GM12878 (cell line): ENCODE measurements at regions not wholly inside any gene's neighbourhood (a gene's known extent, or its start where the extent isn't known, plus 50 kb on each side); places are given as distances from the start of the nearest gene placed in this dataset.

Experiments used
- ATAC-seq: fragments of 200-7000 bp; cut with Tn5 transposase; 3 replicates; pipeline ENCODE4 v1.9.1; 2020; ENCODE audit warnings: mild to moderate bottlenecking, moderate library complexity
- BruUV-seq: library from RNA; stranded (reverse); fragments of 400-500 nt; replicated peaks from 2 replicates; lab custom pipeline; 2021; lab: Mats Ljungman, UMichigan
- CTCF ChIA-PET: fragments of 300-600 bp; sonication (Branson Sonifier 250); formaldehyde crosslinking; extraction: SDS; loops from one replicate; lab custom pipeline; 2021; ENCODE audit warnings: inconsistent platforms; lab: Yijun Ruan, JAX
- POLR2A ChIA-PET: fragments of 350-600 bp; formaldehyde crosslinking; extraction: SDS; loops from one replicate; lab custom pipeline; 2021; ENCODE audit warnings: inconsistent platforms; lab: Charles Lee
- RAD21 ChIA-PET: fragments of 300-600 bp; sonication (Branson Sonifier 250); formaldehyde crosslinking; loops from one replicate; lab custom pipeline; 2023; ENCODE audit warnings: antibody characterized with exemption; ENCODE audit not compliant: unreplicated experiment; lab: Charles Lee
- SMC1A ChIA-PET: fragments of 300-600 bp; sonication (Branson Sonifier 250); formaldehyde crosslinking; loops from one replicate; lab custom pipeline; 2023; ENCODE audit not compliant: unreplicated experiment, uncharacterized antibody; lab: Charles Lee
- DNase-seq: peaks from one replicate; pipeline ENCODE4 v3.0.0-alpha.2; 2011; ENCODE audit warnings: low read depth, low spot score
- FAIRE-seq: peaks from 3 replicates; lab custom pipeline; 2011; peaks lifted over from hg19 to GRCh38; lab: Jason Lieb, UNC
- H2AFZ ChIP-seq: 2 replicates; pipeline ENCODE4 v1.6.0; 2011; ENCODE audit warnings: low read depth, low read length, control low read depth; ENCODE audit not compliant: control insufficient read depth
- H3K27ac ChIP-seq: 2 replicates; pipeline ENCODE4 v1.5.1; 2011; ENCODE audit warnings: control low read depth; ENCODE audit not compliant: control insufficient read depth, insufficient read depth
- H3K27me3 ChIP-seq, 2 experiments: replicated peaks in 1 of 2; 2 replicates each; pipeline versions ENCODE4 v1.6.0 to v1.6.1; 2011; ENCODE audit warnings: low read length in 1 of 2; ENCODE audit not compliant: control insufficient read depth in 2 of 2, insufficient read depth in 2 of 2
- H3K36me3 ChIP-seq, 2 experiments: 2 replicates each; pipeline ENCODE4 v1.5.1; 2011; ENCODE audit warnings: low read length in 1 of 2; ENCODE audit not compliant: control insufficient read depth in 2 of 2, insufficient read depth in 2 of 2
- H3K4me1 ChIP-seq: 2 replicates; pipeline ENCODE4 v1.6.1; 2011; ENCODE audit warnings: mild to moderate bottlenecking, low read length, moderate library complexity, mixed read lengths; ENCODE audit not compliant: control insufficient read depth, insufficient read depth
- H3K4me2 ChIP-seq: 2 replicates; pipeline ENCODE4 v1.6.0; 2011; ENCODE audit warnings: control low read depth; ENCODE audit not compliant: control insufficient read depth, insufficient read depth
- H3K4me3 ChIP-seq: fragments of 200-600 bp; sonication (generic); 2 replicates; pipeline ENCODE4 v1.5.1; 2016
- H3K79me2 ChIP-seq: 2 replicates; pipeline ENCODE4 v1.6.0; 2011; ENCODE audit warnings: low read length; ENCODE audit not compliant: control insufficient read depth, insufficient read depth
- H3K9ac ChIP-seq: 2 replicates; pipeline ENCODE4 v1.8.0; 2011; ENCODE audit warnings: low read length, control low read depth, mixed read lengths; ENCODE audit not compliant: control insufficient read depth, insufficient read depth
- H3K9me3 ChIP-seq: replicated peaks from 3 replicates; pipeline ENCODE4 v1.5.1; 2011; ENCODE audit warnings: mild to moderate bottlenecking, low read length; ENCODE audit not compliant: control insufficient read depth, insufficient read depth
- H4K20me1 ChIP-seq: 2 replicates; pipeline ENCODE4 v1.6.0; 2011; ENCODE audit not compliant: control insufficient read depth, insufficient read depth
- FOXK2 ChIP-seq: fragments of 450-650 bp; IDR thresholded peaks from 2 replicates; pipeline ENCODE4 v1.6.1; 2017; ENCODE audit warnings: mild to moderate bottlenecking, moderate library complexity
- GABPA ChIP-seq: IDR thresholded peaks from 2 replicates; pipeline ENCODE4 v1.6.1; 2014; ENCODE audit warnings: antibody characterized with exemption, low read depth, mild to moderate bottlenecking, inconsistent platforms
- HCFC1 ChIP-seq: fragments of 150-350 bp; IDR thresholded peaks from 2 replicates; pipeline ENCODE4 v1.6.1; 2014; ENCODE audit warnings: low read length
- MTA3 ChIP-seq: IDR thresholded peaks from 2 replicates; pipeline ENCODE4 v1.6.1; 2012; ENCODE audit warnings: low read length, inconsistent platforms, borderline replicate concordance
- MXI1 ChIP-seq: fragments of 150-350 bp; IDR thresholded peaks from 2 replicates; pipeline ENCODE4 v1.6.1; 2011; ENCODE audit warnings: low read depth, mild to moderate bottlenecking, inconsistent platforms, low read length, improper control_type of control experiment
- NRF1 ChIP-seq: conservative IDR thresholded peaks from 2 replicates; pipeline ENCODE4 v1.6.1; 2011; ENCODE audit warnings: mild to moderate bottlenecking, low read depth, low read length, improper control_type of control experiment
- POLR2AphosphoS5 ChIP-seq: IDR thresholded peaks from 2 replicates; pipeline ENCODE4 v1.6.1; 2011; ENCODE audit warnings: mild to moderate bottlenecking, low read length, inconsistent platforms
- RFX5 ChIP-seq: IDR thresholded peaks from 2 replicates; pipeline ENCODE4 v1.6.1; 2011; ENCODE audit warnings: low read depth, low read length, improper control_type of control experiment
- TCF12 ChIP-seq: IDR thresholded peaks from 2 replicates; pipeline ENCODE4 v1.6.1; 2011; ENCODE audit warnings: low read depth, mild to moderate bottlenecking, low read length
- YBX1 ChIP-seq: fragments of 450-650 bp; IDR thresholded peaks from 2 replicates; pipeline ENCODE4 v1.6.1; 2016; ENCODE audit warnings: antibody characterized with exemption
- WGBS: methylation state at CpG from one replicate; pipeline ENCODE4 v1.1.6; 2016; ENCODE audit warnings: low lambda C conversion rate; ENCODE audit not compliant: insufficient replicate concordance, insufficient coverage; ENCODE audit errors: missing lambda C conversion rate; 5-methylcytosine and 5-hydroxymethylcytosine counted together
- in situ Hi-C: fragments of 300-500 bp; cut with MboI; formaldehyde crosslinking; loops from 9 replicates; pipeline ENCODE4 v1.14.3; 2018; ENCODE audit warnings: mixed read lengths
- intact Hi-C: fragments of 100-400 bp; cut with micrococcal nuclease; formaldehyde crosslinking; loops from one replicate; pipeline ENCODE4 v1.14.2; 2022; ENCODE audit not compliant: unreplicated experiment
- TF ChIP-seq, protein P1 (sequence below), 3 experiments: IDR thresholded peaks in 2 of 3; conservative IDR thresholded peaks in 1 of 3; 2 replicates each; pipeline ENCODE4 v1.5.1; 2011; ENCODE audit warnings: low read depth in 3 of 3, low read length in 3 of 3, mild to moderate bottlenecking in 3 of 3, control low read depth in 2 of 3, moderate library complexity in 2 of 3, inconsistent platforms in 1 of 3, mixed read lengths in 1 of 3; ENCODE audit not compliant: control insufficient read depth in 2 of 3, insufficient read depth in 1 of 3; ENCODE audit errors: extremely low read depth in 1 of 3
- TF ChIP-seq, protein P2 (sequence below): fragments of 150-350 bp; IDR thresholded peaks from 2 replicates; pipeline ENCODE4 v1.6.1; 2016; ENCODE audit warnings: low read depth, low read length

DNA sequence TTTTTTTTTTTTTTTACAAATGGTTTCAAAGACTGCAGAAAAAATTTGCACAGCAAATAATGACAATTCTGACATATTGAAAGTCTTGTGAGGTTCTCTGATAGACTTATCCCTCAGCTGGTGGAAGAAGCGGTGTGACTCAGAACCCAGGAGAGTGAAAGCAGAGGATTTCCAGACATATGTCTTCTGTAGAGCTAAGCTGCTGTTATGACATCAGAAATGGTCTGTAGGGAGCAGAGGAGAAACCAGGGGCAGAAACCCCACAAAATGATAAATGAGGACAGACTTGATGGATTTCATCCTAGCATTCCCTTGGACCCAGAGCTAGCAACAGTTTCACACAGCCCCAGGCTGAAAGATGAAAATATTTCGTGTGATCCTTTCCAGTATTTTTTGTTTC, 582.6 kb downstream of the METTL15 start:
- CTCF ChIA-PET: interaction anchor here (0.5 to 1.5 kb wide), 2 partner anchors 9 to 984 kb away, joined by 3 to 4 read pairs; no protein-coding TSS in a partner anchor
- intact Hi-C loops: no loop called here
- Histone ChIP-seq H3K9me3 (no peaks in the 10 kb centered on the region), H3K4me2 (no peak overlapping the region), H3K36me3 (no peaks in the 10 kb centered on the region), H4K20me1 (no peaks in the 10 kb centered on the region), H3K4me3 (no peak overlapping the region), H3K27me3 (no peaks in the 10 kb centered on the region), H3K79me2 (no peaks in the 10 kb centered on the region), H2AFZ (no peak overlapping the region), H3K4me1 (no peaks in the 10 kb centered on the region), H3K27ac (no peak overlapping the region), H3K9ac (no peak overlapping the region)
- in situ Hi-C loops: loop anchor here (25.0 kb wide), 1 partner anchor 647 kb away; no protein-coding TSS in a partner anchor
- TF ChIP-seq TCF12 (no peak), MXI1 (no peak), GABPA (no peak)
- BruUV-seq: no TSS peak
- POLR2A ChIA-PET: no interaction called here
- DNase-seq: no peak
- no peak for FAIRE-seq
- SMC1A ChIA-PET: interaction anchor here (2.0 kb wide), 1 partner anchor 14 kb away, joined by 4 read pairs; no protein-coding TSS in a partner anchor
- RAD21 ChIA-PET: no interaction called here
- 24% methylated on average over 2 of the region's 2 CpGs for WGBS
- no peak for ATAC-seq

DNA sequence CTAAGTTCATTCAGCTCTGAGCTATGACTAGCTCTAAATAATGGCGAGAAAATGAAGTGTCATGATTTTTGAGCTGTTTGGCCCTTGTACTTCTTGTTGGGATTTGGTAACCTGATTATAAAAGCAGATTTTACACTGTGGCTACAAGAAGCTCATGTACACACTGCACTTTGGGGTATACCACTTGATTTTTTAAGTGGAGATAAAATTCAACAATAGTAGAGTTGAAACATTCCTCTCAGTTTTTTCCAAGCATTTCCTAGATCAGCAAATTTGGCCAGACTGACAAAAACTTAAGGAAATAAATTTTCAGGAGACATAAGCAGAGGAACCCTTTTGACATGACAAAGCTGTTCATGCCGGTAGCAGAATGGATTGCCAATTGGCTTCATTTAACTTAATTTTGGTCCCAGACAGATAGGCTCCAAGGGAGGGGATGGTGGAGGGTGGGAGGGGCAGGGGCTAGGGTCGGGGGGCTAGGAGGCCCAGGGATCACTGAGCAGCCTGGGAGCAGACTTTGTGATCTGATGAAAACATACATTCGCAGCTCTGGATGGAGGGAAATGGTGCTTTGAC, 575.9 kb downstream of the METTL15 start:
- H3K4me1 ChIP-seq: no peaks in the 10 kb centered on the region
- no peaks in the 10 kb centered on the region for H3K36me3 ChIP-seq
- no peak overlapping the region for H3K4me2 ChIP-seq
- in situ Hi-C loops (loop anchor here (25.0 kb wide), 1 partner anchor 653 kb away; no protein-coding TSS in a partner anchor), intact Hi-C loops (no loop called here)
- WGBS: 25% methylated on average over 4 of the region's 4 CpGs
- ChIA-PET SMC1A (no interaction called here), POLR2A (no interaction called here), CTCF (interaction anchor here (0.9 kb wide), 1 partner anchor 11 kb away, joined by 3 read pairs; no protein-coding TSS in a partner anchor), RAD21 (no interaction called here)
- H3K27ac ChIP-seq: no peak overlapping the region
- H3K9me3 ChIP-seq: no peaks in the 10 kb centered on the region
- H3K9ac ChIP-seq: no peak overlapping the region
- ATAC-seq: no peak
- no peaks in the 10 kb centered on the region for H3K27me3 ChIP-seq
- DNase-seq: no peak
- BruUV-seq: no TSS peak
- H4K20me1 ChIP-seq: no peaks in the 10 kb centered on the region
- no peak overlapping the region for H3K4me3 ChIP-seq
- FAIRE-seq: no peak
- no peaks in the 10 kb centered on the region for H3K79me2 ChIP-seq
- no peak overlapping the region for H2AFZ ChIP-seq
- TF ChIP-seq, protein P1, sequence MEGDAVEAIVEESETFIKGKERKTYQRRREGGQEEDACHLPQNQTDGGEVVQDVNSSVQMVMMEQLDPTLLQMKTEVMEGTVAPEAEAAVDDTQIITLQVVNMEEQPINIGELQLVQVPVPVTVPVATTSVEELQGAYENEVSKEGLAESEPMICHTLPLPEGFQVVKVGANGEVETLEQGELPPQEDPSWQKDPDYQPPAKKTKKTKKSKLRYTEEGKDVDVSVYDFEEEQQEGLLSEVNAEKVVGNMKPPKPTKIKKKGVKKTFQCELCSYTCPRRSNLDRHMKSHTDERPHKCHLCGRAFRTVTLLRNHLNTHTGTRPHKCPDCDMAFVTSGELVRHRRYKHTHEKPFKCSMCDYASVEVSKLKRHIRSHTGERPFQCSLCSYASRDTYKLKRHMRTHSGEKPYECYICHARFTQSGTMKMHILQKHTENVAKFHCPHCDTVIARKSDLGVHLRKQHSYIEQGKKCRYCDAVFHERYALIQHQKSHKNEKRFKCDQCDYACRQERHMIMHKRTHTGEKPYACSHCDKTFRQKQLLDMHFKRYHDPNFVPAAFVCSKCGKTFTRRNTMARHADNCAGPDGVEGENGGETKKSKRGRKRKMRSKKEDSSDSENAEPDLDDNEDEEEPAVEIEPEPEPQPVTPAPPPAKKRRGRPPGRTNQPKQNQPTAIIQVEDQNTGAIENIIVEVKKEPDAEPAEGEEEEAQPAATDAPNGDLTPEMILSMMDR (IDR thresholded peaks at IDR 0.05 in 2 of 3, conservative IDR thresholded peaks at IDR 0.05 in 1 of 3; ENCODE audit: control insufficient read depth in 2 of 3, extremely low read depth in 1 of 3, insufficient read depth in 1 of 3, low read depth in 3 of 3, low read length in 3 of 3): no peak
- no peak for TF ChIP-seq HCFC1
- TF ChIP-seq RFX5: no peak
- TF ChIP-seq POLR2AphosphoS5: no peak
- no peak for TF ChIP-seq MTA3
- no peak for TF ChIP-seq FOXK2
- TF ChIP-seq, protein P2, sequence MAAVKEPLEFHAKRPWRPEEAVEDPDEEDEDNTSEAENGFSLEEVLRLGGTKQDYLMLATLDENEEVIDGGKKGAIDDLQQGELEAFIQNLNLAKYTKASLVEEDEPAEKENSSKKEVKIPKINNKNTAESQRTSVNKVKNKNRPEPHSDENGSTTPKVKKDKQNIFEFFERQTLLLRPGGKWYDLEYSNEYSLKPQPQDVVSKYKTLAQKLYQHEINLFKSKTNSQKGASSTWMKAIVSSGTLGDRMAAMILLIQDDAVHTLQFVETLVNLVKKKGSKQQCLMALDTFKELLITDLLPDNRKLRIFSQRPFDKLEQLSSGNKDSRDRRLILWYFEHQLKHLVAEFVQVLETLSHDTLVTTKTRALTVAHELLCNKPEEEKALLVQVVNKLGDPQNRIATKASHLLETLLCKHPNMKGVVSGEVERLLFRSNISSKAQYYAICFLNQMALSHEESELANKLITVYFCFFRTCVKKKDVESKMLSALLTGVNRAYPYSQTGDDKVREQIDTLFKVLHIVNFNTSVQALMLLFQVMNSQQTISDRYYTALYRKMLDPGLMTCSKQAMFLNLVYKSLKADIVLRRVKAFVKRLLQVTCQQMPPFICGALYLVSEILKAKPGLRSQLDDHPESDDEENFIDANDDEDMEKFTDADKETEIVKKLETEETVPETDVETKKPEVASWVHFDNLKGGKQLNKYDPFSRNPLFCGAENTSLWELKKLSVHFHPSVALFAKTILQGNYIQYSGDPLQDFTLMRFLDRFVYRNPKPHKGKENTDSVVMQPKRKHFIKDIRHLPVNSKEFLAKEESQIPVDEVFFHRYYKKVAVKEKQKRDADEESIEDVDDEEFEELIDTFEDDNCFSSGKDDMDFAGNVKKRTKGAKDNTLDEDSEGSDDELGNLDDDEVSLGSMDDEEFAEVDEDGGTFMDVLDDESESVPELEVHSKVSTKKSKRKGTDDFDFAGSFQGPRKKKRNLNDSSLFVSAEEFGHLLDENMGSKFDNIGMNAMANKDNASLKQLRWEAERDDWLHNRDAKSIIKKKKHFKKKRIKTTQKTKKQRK: no peak
- TF ChIP-seq YBX1: no peak
- TF ChIP-seq NRF1: no peak
